Germinal center (tissue), 1 donor: ENCODE measurements at regions not wholly inside any gene's neighbourhood (a gene's known extent, or its start where the extent isn't known, plus 50 kb on each side); places are given as distances from the start of the nearest gene placed in this dataset.

Experiments used
- DNase-seq: peaks from one replicate; pipeline ENCODE4 v3.0.0; 2012; ENCODE audit warnings: mixed read lengths, low spot score

- no peak for DNase-seq
These were observed 411.7 kb downstream of the NPIPA7 start for GRCh38 chr16:16790597-16790996.

- no peak for DNase-seq
These were observed 412.1 kb downstream of the NPIPA7 start for GRCh38 chr16:16791051-16791450.

GRCh38 chr16:16797239-16797638 lies 418.3 kb downstream of the NPIPA7 start:
- DNase-seq: no peak

- no peak for DNase-seq
These were observed 419.6 kb downstream of the NPIPA7 start for GRCh38 chr16:16798504-16798903.

GRCh38 chr16:16805809-16806208 lies 426.9 kb downstream of the NPIPA7 start:
- DNase-seq: no peak

GRCh38 chr16:16815641-16816040 lies 436.7 kb downstream of the NPIPA7 start:
- DNase-seq: no peak

GRCh38 chr16:16817196-16817595 lies 438.3 kb downstream of the NPIPA7 start:
- DNase-seq: no peak

- no peak for DNase-seq
These were observed 442.3 kb downstream of the NPIPA7 start for GRCh38 chr16:16821261-16821660.

- no peak for DNase-seq
These were observed 450.0 kb downstream of the NPIPA7 start for GRCh38 chr16:16828913-16829398.

GRCh38 chr16:16830401-16830800 lies 451.5 kb downstream of the NPIPA7 start:
- DNase-seq: no peak

- DNase-seq: no peak
These were observed 452.0 kb downstream of the NPIPA7 start for GRCh38 chr16:16830973-16831372.

- no peak for DNase-seq
These were observed 454.2 kb downstream of the NPIPA7 start for GRCh38 chr16:16833165-16833564.

- DNase-seq: no peak
These were observed 471.3 kb downstream of the NPIPA7 start for GRCh38 chr16:16850274-16850673.

- DNase-seq: no peak
These were observed 478.1 kb downstream of the NPIPA7 start for GRCh38 chr16:16857012-16857411.

- DNase-seq: no peak
These were observed 478.8 kb downstream of the NPIPA7 start for GRCh38 chr16:16857603-16858283.

- peak; percentile 34 for DNase-seq
These were observed 482.6 kb downstream of the NPIPA7 start for GRCh38 chr16:16861546-16861945.

- no peak for DNase-seq
These were observed 484.7 kb downstream of the NPIPA7 start for GRCh38 chr16:16863672-16864071.

GRCh38 chr16:16864536-16864935 lies 485.6 kb downstream of the NPIPA7 start:
- DNase-seq: no peak

GRCh38 chr16:16865374-16865773 lies 486.4 kb downstream of the NPIPA7 start:
- DNase-seq: no peak

- no peak for DNase-seq
These were observed 489.0 kb downstream of the NPIPA7 start for GRCh38 chr16:16867973-16868372.

GRCh38 chr16:16868727-16869126 lies 489.8 kb downstream of the NPIPA7 start:
- no peak for DNase-seq

- no peak for DNase-seq
These were observed 490.8 kb downstream of the NPIPA7 start for GRCh38 chr16:16869746-16870145.

GRCh38 chr16:16871196-16871595 lies 492.3 kb downstream of the NPIPA7 start:
- DNase-seq: no peak

GRCh38 chr16:16877061-16877460 lies 498.1 kb downstream of the NPIPA7 start:
- DNase-seq: no peak
